ENCODE measurements at regions not wholly inside any gene's neighbourhood (a gene's known extent, or its start where the extent isn't known, plus 50 kb on each side); places are given as distances from the start of the nearest gene placed in this dataset.
"Not testable (repeated sequence)": the region's sequence is repeated elsewhere in the genome, so short reads cannot be mapped to it uniquely, and the experiment has no call there.

DNA sequence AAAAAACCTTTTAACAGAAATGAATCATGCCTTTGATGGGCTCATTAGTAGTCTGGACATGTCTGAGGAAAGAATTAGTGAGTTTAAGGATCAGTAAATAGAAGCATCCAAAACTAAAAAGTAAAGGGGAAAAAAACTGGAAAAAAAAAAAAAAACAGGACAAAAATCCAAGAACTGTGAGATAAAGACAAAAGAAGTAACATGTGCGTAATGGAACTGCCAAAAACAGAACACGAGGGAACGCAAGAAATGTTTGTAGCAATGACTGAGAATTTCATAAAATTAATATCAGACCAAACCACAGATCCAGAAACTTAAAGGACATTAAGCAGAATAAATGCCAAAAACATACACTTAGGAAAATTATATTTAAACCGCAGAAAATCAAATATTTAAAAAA, 77.4 kb downstream of the MS4A13 start:
- TF ChIP-seq CTCF (IDR thresholded peaks at IDR 0.05; ENCODE audit: insufficient read depth, low read length, poor library complexity, severe bottlenecking): no peak
- Histone ChIP-seq H3K36me3 (ENCODE audit: control insufficient read depth, insufficient read depth, low read length) (no peaks in the 10 kb centered on the region), H3K27me3 (replicated peaks; ENCODE audit: control insufficient read depth, insufficient read depth, low read length) (no peaks in the 10 kb centered on the region)

GRCh38 chr11:60594998-60595642, 79.9 kb downstream of the MS4A13 start:
- no peak for TF ChIP-seq CTCF (IDR thresholded peaks at IDR 0.05; ENCODE audit: insufficient read depth, low read length, poor library complexity, severe bottlenecking)
- Histone ChIP-seq H3K4me3 (replicated peaks; ENCODE audit: low read depth, low read length) (no peak overlapping the region), H3K36me3 (ENCODE audit: control insufficient read depth, insufficient read depth, low read length) (no peaks in the 10 kb centered on the region), H3K27me3 (replicated peaks; ENCODE audit: control insufficient read depth, insufficient read depth, low read length) (no peaks in the 10 kb centered on the region)
- DNase-seq (ENCODE audit: extremely low read depth, insufficient read length): no peak

More for the DNA sequence above, 77.4 kb downstream of the MS4A13 start:
- no peak overlapping the region for H3K4me3 ChIP-seq (replicated peaks; ENCODE audit: low read depth, low read length)
- no peak for DNase-seq (ENCODE audit: extremely low read depth, insufficient read length)

GRCh38 chr11:60607483-60607882, 91.9 kb upstream of the MS4A8 start:
- H3K36me3 ChIP-seq (ENCODE audit: control insufficient read depth, insufficient read depth, low read length): no peaks in the 10 kb centered on the region
- DNase-seq (ENCODE audit: extremely low read depth, insufficient read length): no peak
- no peaks in the 10 kb centered on the region for H3K27me3 ChIP-seq (replicated peaks; ENCODE audit: control insufficient read depth, insufficient read depth, low read length)
- TF ChIP-seq CTCF (IDR thresholded peaks at IDR 0.05; ENCODE audit: insufficient read depth, low read length, poor library complexity, severe bottlenecking): no peak
- H3K4me3 ChIP-seq (replicated peaks; ENCODE audit: low read depth, low read length): no peak overlapping the region

GRCh38 chr11:60609632-60610031, 89.8 kb upstream of the MS4A8 start:
- no peak for DNase-seq (ENCODE audit: extremely low read depth, insufficient read length)
- H3K36me3 ChIP-seq (ENCODE audit: control insufficient read depth, insufficient read depth, low read length): no peaks in the 10 kb centered on the region
- no peak overlapping the region for H3K4me3 ChIP-seq (replicated peaks; ENCODE audit: low read depth, low read length)
- no peaks in the 10 kb centered on the region for H3K27me3 ChIP-seq (replicated peaks; ENCODE audit: control insufficient read depth, insufficient read depth, low read length)
- no peak for TF ChIP-seq CTCF (IDR thresholded peaks at IDR 0.05; ENCODE audit: insufficient read depth, low read length, poor library complexity, severe bottlenecking)

DNA sequence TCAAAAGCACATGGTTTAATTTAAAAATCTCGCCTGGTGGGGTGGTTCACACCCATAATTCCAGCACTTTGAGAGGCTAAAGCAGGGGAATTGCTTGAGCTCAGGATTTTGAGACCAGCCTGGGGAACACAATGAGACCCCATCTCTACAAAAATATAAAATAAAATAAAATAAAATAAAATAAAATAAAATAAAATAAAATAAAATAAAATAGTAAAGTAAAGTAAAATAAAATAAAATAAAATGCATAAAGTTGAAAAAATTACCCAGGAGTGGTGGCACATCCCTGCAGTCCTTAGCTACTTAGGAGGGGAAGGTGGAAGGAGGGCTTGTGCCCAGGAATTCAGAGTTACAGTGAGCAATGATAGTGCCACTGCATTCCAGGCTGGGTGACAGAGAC, 88.7 kb upstream of the MS4A8 start:
- Histone ChIP-seq H3K4me3 (replicated peaks; ENCODE audit: low read depth, low read length) (no peak overlapping the region), H3K36me3 (ENCODE audit: control insufficient read depth, insufficient read depth, low read length) (no peaks in the 10 kb centered on the region), H3K27me3 (replicated peaks; ENCODE audit: control insufficient read depth, insufficient read depth, low read length) (no peaks in the 10 kb centered on the region)
- DNase-seq (ENCODE audit: extremely low read depth, insufficient read length): no peak
- no peak for TF ChIP-seq CTCF (IDR thresholded peaks at IDR 0.05; ENCODE audit: insufficient read depth, low read length, poor library complexity, severe bottlenecking)

- no peak for TF ChIP-seq CTCF (IDR thresholded peaks at IDR 0.05; ENCODE audit: insufficient read depth, low read length, poor library complexity, severe bottlenecking)
- Histone ChIP-seq H3K36me3 (ENCODE audit: control insufficient read depth, insufficient read depth, low read length) (no peaks in the 10 kb centered on the region), H3K4me3 (replicated peaks; ENCODE audit: low read depth, low read length) (no peak overlapping the region), H3K27me3 (replicated peaks; ENCODE audit: control insufficient read depth, insufficient read depth, low read length) (no peaks in the 10 kb centered on the region)
- no peak for DNase-seq (ENCODE audit: extremely low read depth, insufficient read length)
These were observed 83.9 kb upstream of the MS4A8 start for GRCh38 chr11:60615497-60615896.

DNA sequence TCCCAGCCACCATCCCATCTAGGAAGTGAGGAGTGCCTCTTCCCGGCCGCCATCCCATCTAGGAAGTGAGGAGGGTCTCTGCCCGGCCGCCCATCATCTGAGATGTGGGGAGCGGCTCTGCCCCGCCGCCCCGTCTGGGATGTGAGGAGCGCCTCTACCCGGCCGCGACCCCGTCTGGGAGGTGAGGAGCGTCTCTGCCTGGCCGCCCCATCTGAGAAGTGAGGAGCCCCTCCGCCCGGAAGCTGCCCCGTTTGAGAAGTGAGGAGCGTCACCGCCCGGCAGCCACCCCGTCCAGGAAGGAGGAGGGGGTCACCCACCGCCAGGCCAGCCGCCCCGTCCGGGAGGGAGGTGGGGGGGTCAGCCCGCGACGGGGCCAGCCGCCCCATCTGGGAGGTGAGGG, 77.5 kb upstream of the MS4A8 start:
- not testable (repeated sequence) for H3K36me3 ChIP-seq (ENCODE audit: control insufficient read depth, insufficient read depth, low read length); H3K4me3 ChIP-seq (replicated peaks; ENCODE audit: low read depth, low read length)

DNA sequence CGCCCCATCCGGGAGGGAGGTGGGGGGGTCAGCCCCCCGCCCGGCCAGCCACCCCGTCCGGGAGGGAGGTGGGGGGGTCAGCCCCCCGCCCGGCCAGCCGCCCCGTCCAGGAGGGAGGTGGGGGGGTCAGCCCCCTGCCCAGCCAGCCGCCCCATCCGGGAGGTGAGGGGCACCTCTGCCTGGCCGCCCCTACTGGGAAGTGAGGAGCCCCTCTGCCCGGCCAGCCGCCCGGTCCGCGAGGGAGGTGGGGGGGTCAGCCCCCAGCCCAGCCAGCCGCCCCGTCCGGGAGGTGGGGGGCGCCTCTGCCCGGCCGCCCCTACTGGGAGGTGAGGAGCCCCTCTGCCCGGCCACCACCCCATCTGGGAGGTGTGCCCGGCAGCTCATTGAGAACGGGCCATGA, 76.6 kb upstream of the MS4A8 start:
- not testable (repeated sequence) for H3K4me3 ChIP-seq (replicated peaks; ENCODE audit: low read depth, low read length); DNase-seq (ENCODE audit: extremely low read depth, insufficient read length); H3K27me3 ChIP-seq (replicated peaks; ENCODE audit: control insufficient read depth, insufficient read depth, low read length); H3K36me3 ChIP-seq (ENCODE audit: control insufficient read depth, insufficient read depth, low read length)

More for the DNA sequence above, 77.5 kb upstream of the MS4A8 start:
- DNase-seq (ENCODE audit: extremely low read depth, insufficient read length); H3K27me3 ChIP-seq (replicated peaks; ENCODE audit: control insufficient read depth, insufficient read depth, low read length): not testable (repeated sequence)
